HL-60 (cell line): ENCODE measurements at regions not wholly inside any gene's neighbourhood (a gene's known extent, or its start where the extent isn't known, plus 50 kb on each side); places are given as distances from the start of the nearest gene placed in this dataset.

Source experiments
- DNase-seq, 2 experiments: peaks; one replicate each; pipeline ENCODE4 v3.0.0-alpha.2; 2010 to 2020; ENCODE audit warnings: low read depth in 1 of 2, low spot score in 1 of 2
- H3K27ac ChIP-seq: fragments of 250-450 bp; sonication (Bioruptor Pico); replicated peaks from 2 replicates; pipeline ENCODE4 v1.5.1; 2020; ENCODE audit warnings: mild to moderate bottlenecking, moderate library complexity
- H3K27me3 ChIP-seq: fragments of 250-450 bp; sonication (Bioruptor Pico); 2 replicates; pipeline ENCODE4 v1.5.1; 2021; ENCODE audit warnings: mild to moderate bottlenecking, moderate library complexity; ENCODE audit not compliant: insufficient read depth, poor library complexity, severe bottlenecking
- H3K4me3 ChIP-seq: replicated peaks from 2 replicates; pipeline ENCODE4 v1.5.1; 2011; ENCODE audit warnings: mild to moderate bottlenecking, control low read depth, low read length; ENCODE audit not compliant: insufficient read depth
- CTCF ChIP-seq: IDR thresholded peaks from one replicate; pipeline ENCODE4 v1.5.1; 2011; ENCODE audit warnings: low read length, control low read depth, inconsistent platforms; ENCODE audit not compliant: insufficient read depth
- GABPA ChIP-seq: IDR thresholded peaks from 2 replicates; pipeline ENCODE4 v1.6.1; 2012; ENCODE audit warnings: low read depth
- POLR2AphosphoS5 ChIP-seq: IDR thresholded peaks from 2 replicates; pipeline ENCODE4 v1.6.1; 2012; ENCODE audit warnings: low read depth
- REST ChIP-seq: IDR thresholded peaks from 2 replicates; pipeline ENCODE4 v1.6.1; 2012; ENCODE audit warnings: low read depth; ENCODE audit not compliant: insufficient replicate concordance
- SPI1 ChIP-seq: IDR thresholded peaks from 2 replicates; pipeline ENCODE4 v1.6.1; 2012; ENCODE audit warnings: low read depth, mild to moderate bottlenecking, borderline replicate concordance

- Histone ChIP-seq H3K27me3 (no peaks in the 10 kb centered on the region), H3K27ac (no peak overlapping the region), H3K4me3 (no peak overlapping the region)
- no peak for DNase-seq
- TF ChIP-seq SPI1 (no peak), REST (no peak), GABPA (no peak), CTCF (no peak)
These were observed 258.3 kb downstream of the SNX13 start for GRCh38 chr7:17681965-17682364.

- no peak for TF ChIP-seq CTCF
- TF ChIP-seq GABPA = no peak
- no peak for TF ChIP-seq SPI1
- TF ChIP-seq POLR2AphosphoS5 = no peak
- no peak for DNase-seq
- Histone ChIP-seq H3K4me3 (no peak overlapping the region), H3K27ac (no peak overlapping the region), H3K27me3 (no peaks in the 10 kb centered on the region)
These were observed 257.7 kb downstream of the SNX13 start for GRCh38 chr7:17682586-17682985.

- DNase-seq = no peak
- no peak overlapping the region for H3K4me3 ChIP-seq
- no peaks in the 10 kb centered on the region for H3K27me3 ChIP-seq
- TF ChIP-seq POLR2AphosphoS5 = no peak
- TF ChIP-seq GABPA = no peak
- TF ChIP-seq SPI1 = no peak
- no peak for TF ChIP-seq REST
- TF ChIP-seq CTCF = no peak
- H3K27ac ChIP-seq = no peak overlapping the region
These were observed 255.2 kb downstream of the SNX13 start for GRCh38 chr7:17685141-17685540.

- no peak for TF ChIP-seq SPI1
- DNase-seq = no peak
These were observed 252.9 kb downstream of the SNX13 start for GRCh38 chr7:17687361-17687760.

More at GRCh38 chr7:17687361-17687760, 252.9 kb downstream of the SNX13 start:
- Histone ChIP-seq H3K27ac (no peak overlapping the region), H3K27me3 (no peaks in the 10 kb centered on the region), H3K4me3 (no peak overlapping the region)
